ENCODE measurements at regions not wholly inside any gene's neighbourhood (a gene's known extent, or its start where the extent isn't known, plus 50 kb on each side); places are given as distances from the start of the nearest gene placed in this dataset.

- TF ChIP-seq ARID4B (CRISPR knock-in tag; IDR thresholded peaks at IDR 0.05; ENCODE audit: borderline replicate concordance), result no peak
Measured at GRCh38 chr9:16289639-16290038, 580.8 kb downstream of the BNC2 start (continued).

- Mint-ChIP-seq H3K27ac (no peak overlapping the region), H3K4me1 (peaks cover 4% of the 10 kb centered on the region), H3K27me3 (ENCODE audit: low read depth) (no peaks in the 10 kb centered on the region), H3K9me3 (peaks cover 23% of the 10 kb centered on the region), H3K36me3 (no peaks in the 10 kb centered on the region), H3K4me3 (no peak overlapping the region)
- ChIA-PET POLR2A (interaction anchor here (0.6 kb wide), 2 partner anchors 16 to 597 kb away, joined by 3 to 4 read pairs; no protein-coding TSS in a partner anchor), CTCF (no interaction called here)
- ATAC-seq (peak; percentile 69), DNase-seq (ENCODE audit: low spot score) (no peak)
- TF ChIP-seq ZNF512 (CRISPR knock-in tag; IDR thresholded peaks at IDR 0.05; ENCODE audit: borderline replicate concordance) (no peak), SMAD4 (CRISPR knock-in tag; IDR thresholded peaks at IDR 0.05) (no peak), ELF4 (CRISPR knock-in tag; IDR thresholded peaks at IDR 0.05; ENCODE audit: low read depth) (no peak), ZNF121 (CRISPR knock-in tag; IDR thresholded peaks at IDR 0.05) (no peak), FOXK1 (CRISPR knock-in tag; IDR thresholded peaks at IDR 0.05) (no peak), CTCF (IDR thresholded peaks at IDR 0.05) (no peak), IRF2 (CRISPR knock-in tag; IDR thresholded peaks at IDR 0.05; ENCODE audit: borderline replicate concordance, low read depth) (no peak), ZNF532 (CRISPR knock-in tag; IDR thresholded peaks at IDR 0.05; ENCODE audit: borderline replicate concordance) (no peak), MYBL2 (CRISPR knock-in tag; IDR thresholded peaks at IDR 0.05) (no peak), MXD4 (CRISPR knock-in tag; IDR thresholded peaks at IDR 0.05; ENCODE audit: borderline replicate concordance) (no peak), JUN (CRISPR knock-in tag; IDR thresholded peaks at IDR 0.05) (no peak), PRDM15 (CRISPR knock-in tag; IDR thresholded peaks at IDR 0.05) (no peak), ZSCAN18 (CRISPR knock-in tag; IDR thresholded peaks at IDR 0.05) (no peak), ATF1 (CRISPR knock-in tag; IDR thresholded peaks at IDR 0.05) (no peak), NR1H2 (CRISPR knock-in tag; IDR thresholded peaks at IDR 0.05) (no peak), USF1 (CRISPR knock-in tag; IDR thresholded peaks at IDR 0.05) (no peak), TEAD1 (CRISPR knock-in tag; IDR thresholded peaks at IDR 0.05) (no peak)
Measured at GRCh38 chr9:16290169-16290568, 580.3 kb downstream of the BNC2 start.
